ENCODE measurements at regions not wholly inside any gene's neighbourhood (a gene's known extent, or its start where the extent isn't known, plus 50 kb on each side); places are given as distances from the start of the nearest gene placed in this dataset.

GRCh38 chr2:122999821-123000220 is 1025.3 kb upstream of the CNTNAP5 start:
- TF ChIP-seq POLR2A (IDR thresholded peaks at IDR 0.05; ENCODE audit: low read length) (no peak), GATA1 (IDR thresholded peaks at IDR 0.05; ENCODE audit: low read depth, low read length) (no peak)
